Esophagus (tissue), 2 donors: ENCODE measurements at regions not wholly inside any gene's neighbourhood (a gene's known extent, or its start where the extent isn't known, plus 50 kb on each side); places are given as distances from the start of the nearest gene placed in this dataset.

Experiments
- H3K27ac ChIP-seq, 2 donors: one replicate each; pipeline ENCODE4 v1.5.1; 2013; ENCODE audit warnings: low read depth in 2 of 2, mild to moderate bottlenecking in 2 of 2, inconsistent platforms in 1 of 2, low read length in 1 of 2, moderate library complexity in 1 of 2
- H3K27me3 ChIP-seq, 2 donors: one replicate each; pipeline ENCODE4 v1.6.1; 2013; ENCODE audit warnings: low read length in 2 of 2, control low read depth in 1 of 2, mild to moderate bottlenecking in 1 of 2; ENCODE audit not compliant: insufficient read depth in 2 of 2, control insufficient read depth in 1 of 2
- H3K36me3 ChIP-seq, 2 donors: one replicate each; pipeline ENCODE4 v1.6.1; 2013; ENCODE audit warnings: low read length in 1 of 2; ENCODE audit not compliant: control insufficient read depth in 2 of 2, insufficient read depth in 2 of 2
- H3K4me1 ChIP-seq, 2 donors: one replicate each; pipeline ENCODE4 v1.6.1; 2013; ENCODE audit warnings: low read length in 1 of 2; ENCODE audit not compliant: control insufficient read depth in 2 of 2, insufficient read depth in 2 of 2
- H3K4me3 ChIP-seq, 2 donors: one replicate each; pipeline ENCODE4 v1.5.1; 2013; ENCODE audit warnings: low read length in 2 of 2, mild to moderate bottlenecking in 2 of 2, low read depth in 1 of 2, moderate library complexity in 1 of 2
- H3K9me3 ChIP-seq, 2 donors: one replicate each; pipeline ENCODE4 v1.6.1; 2013; ENCODE audit warnings: mild to moderate bottlenecking in 2 of 2, low read depth in 1 of 2, low read length in 1 of 2, moderate library complexity in 1 of 2; ENCODE audit not compliant: control insufficient read depth in 2 of 2, insufficient read depth in 1 of 2
- WGBS, 2 donors: extraction: QIAGEN DNeasy Blood & Tissue Kit; methylation state at CpG; one replicate each; pipeline ENCODE4 v1.1.7; 2013; 5-methylcytosine and 5-hydroxymethylcytosine counted together
- donor health status: healthy with polysubstance abuse.
- donor health status: Bipolar disorder and iron deficiency.

- Histone ChIP-seq H3K4me1 (no peaks in the 10 kb centered on the region), H3K27ac (no peak overlapping the region), H3K9me3 (peaks cover 9 to 14% of the 10 kb centered on the region in 2 donors), H3K4me3 (no peak overlapping the region), H3K27me3 (peaks cover 0 to 3% of the 10 kb centered on the region in 2 donors), H3K36me3 (no peaks in the 10 kb centered on the region)
- 64 to 66% methylated on average over 12 of the region's 12 CpGs for WGBS, 2 donors
Measured at GRCh38 chr7:1362301-1362700, 97.0 kb downstream of the MICALL2 start.

- Histone ChIP-seq H3K36me3 (no peaks in the 10 kb centered on the region), H3K27ac (no peak overlapping the region), H3K4me1 (peaks cover 0 to 5% of the 10 kb centered on the region in 2 donors), H3K4me3 (no peak overlapping the region), H3K9me3 (peaks cover 9 to 14% of the 10 kb centered on the region in 2 donors), H3K27me3 (peaks cover 0 to 5% of the 10 kb centered on the region in 2 donors)
- 64 to 69% methylated on average over 36 of the region's 36 CpGs for WGBS, 2 donors
Measured at GRCh38 chr7:1364068-1364905, 95.0 kb downstream of the MICALL2 start.

- no peak overlapping the region for H3K4me3 ChIP-seq
- no peak overlapping the region for H3K27ac ChIP-seq
- no peaks in the 10 kb centered on the region for H3K36me3 ChIP-seq
- H3K9me3 ChIP-seq, result peaks cover 9 to 17% of the 10 kb centered on the region in 2 donors
- H3K27me3 ChIP-seq, result peaks cover 0 to 12% of the 10 kb centered on the region in 2 donors
- H3K4me1 ChIP-seq, result peaks cover 0 to 5% of the 10 kb centered on the region in 2 donors
- WGBS, 2 donors, result 80% methylated on average over 13 of the region's 13 CpGs
Measured at GRCh38 chr7:1364906-1365570, 94.2 kb downstream of the MICALL2 start.

- no peak overlapping the region for H3K27ac ChIP-seq
- H3K9me3 ChIP-seq, result peaks cover 9 to 17% of the 10 kb centered on the region in 2 donors
- H3K36me3 ChIP-seq, result no peaks in the 10 kb centered on the region
- 77 to 83% methylated on average over 7 of the region's 7 CpGs for WGBS, 2 donors
- peaks cover 0 to 5% of the 10 kb centered on the region in 2 donors for H3K4me1 ChIP-seq
- no peak overlapping the region for H3K4me3 ChIP-seq
- H3K27me3 ChIP-seq, result peaks cover 0 to 18% of the 10 kb centered on the region in 2 donors
Measured at GRCh38 chr7:1365846-1366245, 93.4 kb downstream of the MICALL2 start.

GRCh38 chr7:1366801-1367405 lies 92.4 kb downstream of the MICALL2 start:
- Histone ChIP-seq H3K4me1 (peaks cover 0 to 5% of the 10 kb centered on the region in 2 donors), H3K4me3 (no peak overlapping the region), H3K9me3 (peaks cover 9 to 17% of the 10 kb centered on the region in 2 donors), H3K27ac (no peak overlapping the region), H3K27me3 (peaks cover 0 to 21% of the 10 kb centered on the region in 2 donors), H3K36me3 (no peaks in the 10 kb centered on the region)
- 43 to 46% methylated on average over 13 of the region's 13 CpGs for WGBS, 2 donors

- H3K27me3 ChIP-seq, result peaks cover 0 to 21% of the 10 kb centered on the region in 2 donors
- WGBS, 2 donors, result 38 to 48% methylated on average over 22 of the region's 22 CpGs
Measured at GRCh38 chr7:1367501-1368183, 91.6 kb downstream of the MICALL2 start.

GRCh38 chr7:1368184-1368681 lies 91.0 kb downstream of the MICALL2 start:
- Histone ChIP-seq H3K4me3 (no peak overlapping the region), H3K27me3 (peaks cover 0 to 21% of the 10 kb centered on the region in 2 donors), H3K9me3 (peaks cover 9 to 17% of the 10 kb centered on the region in 2 donors), H3K27ac (no peak overlapping the region), H3K4me1 (peaks cover 0 to 5% of the 10 kb centered on the region in 2 donors), H3K36me3 (no peaks in the 10 kb centered on the region)
- 29 to 30% methylated on average over 11 of the region's 11 CpGs for WGBS, 2 donors

More at GRCh38 chr7:1367501-1368183, 91.6 kb downstream of the MICALL2 start:
- no peaks in the 10 kb centered on the region for H3K36me3 ChIP-seq
- peaks cover 0 to 5% of the 10 kb centered on the region in 2 donors for H3K4me1 ChIP-seq
- H3K9me3 ChIP-seq, result peaks cover 9 to 17% of the 10 kb centered on the region in 2 donors
- no peak overlapping the region for H3K27ac ChIP-seq
- no peak overlapping the region for H3K4me3 ChIP-seq

- no peak overlapping the region for H3K4me3 ChIP-seq
- H3K4me1 ChIP-seq, result peaks cover 0 to 5% of the 10 kb centered on the region in 2 donors
- H3K27ac ChIP-seq, result no peak overlapping the region
- H3K27me3 ChIP-seq, result peaks cover 0 to 21% of the 10 kb centered on the region in 2 donors
- no peaks in the 10 kb centered on the region for H3K36me3 ChIP-seq
- peaks cover 8 to 17% of the 10 kb centered on the region in 2 donors for H3K9me3 ChIP-seq
- 3% methylated on average over 33 to 74 of the region's 74 CpGs for WGBS, 2 donors
Measured at GRCh38 chr7:1368682-1369571, 90.3 kb downstream of the MICALL2 start.
